ENCODE measurements at regions not wholly inside any gene's neighbourhood (a gene's known extent, or its start where the extent isn't known, plus 50 kb on each side); places are given as distances from the start of the nearest gene placed in this dataset.

- no peak for DNase-seq
These were observed 159.9 kb downstream of the LURAP1L start for GRCh38 chr9:12934545-12935272.

- DNase-seq = no peak
These were observed 160.9 kb downstream of the LURAP1L start for GRCh38 chr9:12935714-12936113.

- no peak for DNase-seq
These were observed 179.6 kb downstream of the LURAP1L start for GRCh38 chr9:12954441-12954840.

GRCh38 chr9:12955510-12956163, 180.8 kb downstream of the LURAP1L start:
- DNase-seq = no peak

GRCh38 chr9:12956261-12956660, 181.4 kb downstream of the LURAP1L start:
- no peak for DNase-seq

GRCh38 chr9:12956805-12957204, 182.0 kb downstream of the LURAP1L start:
- DNase-seq = no peak

GRCh38 chr9:12958279-12958678, 183.5 kb downstream of the LURAP1L start:
- DNase-seq = no peak

- no peak for DNase-seq
These were observed 183.9 kb downstream of the LURAP1L start for GRCh38 chr9:12958708-12959107.

GRCh38 chr9:12961276-12961809, 186.5 kb downstream of the LURAP1L start:
- DNase-seq = no peak

GRCh38 chr9:12963537-12963936, 188.7 kb downstream of the LURAP1L start:
- no peak for DNase-seq

GRCh38 chr9:12964271-12964670, 189.5 kb downstream of the LURAP1L start:
- DNase-seq = no peak

- no peak for DNase-seq
These were observed 190.5 kb downstream of the LURAP1L start for GRCh38 chr9:12965303-12965702.

GRCh38 chr9:12968093-12968492, 193.3 kb downstream of the LURAP1L start:
- DNase-seq = no peak

- no peak for DNase-seq
These were observed 198.1 kb downstream of the LURAP1L start for GRCh38 chr9:12972608-12973589.

GRCh38 chr9:12973710-12974109, 198.9 kb downstream of the LURAP1L start:
- DNase-seq = no peak

- DNase-seq = no peak
These were observed 199.9 kb downstream of the LURAP1L start for GRCh38 chr9:12974671-12975070.

GRCh38 chr9:12975496-12975895, 200.7 kb downstream of the LURAP1L start:
- DNase-seq = no peak

GRCh38 chr9:12980085-12980851, 205.4 kb downstream of the LURAP1L start:
- DNase-seq = no peak

- DNase-seq = no peak
These were observed 213.4 kb downstream of the LURAP1L start for GRCh38 chr9:12988258-12988657.

- DNase-seq = no peak
These were observed 214.8 kb downstream of the LURAP1L start for GRCh38 chr9:12989669-12990068.

GRCh38 chr9:12993466-12993865, 218.6 kb downstream of the LURAP1L start:
- DNase-seq = no peak

GRCh38 chr9:12997009-12997408, 222.2 kb downstream of the LURAP1L start:
- DNase-seq = no peak
